ENCODE measurements at regions not wholly inside any gene's neighbourhood (a gene's known extent, or its start where the extent isn't known, plus 50 kb on each side); places are given as distances from the start of the nearest gene placed in this dataset.

- no peak overlapping the region for H3K27ac Mint-ChIP-seq (ENCODE audit: unreplicated experiment)
- no peak for TF ChIP-seq CTCF (IDR thresholded peaks at IDR 0.05; ENCODE audit: unreplicated experiment)
- H3K4me3 Mint-ChIP-seq (ENCODE audit: low read depth, unreplicated experiment): no peak overlapping the region
- CTCF ChIA-PET: no interaction called here
- no peaks in the 10 kb centered on the region for H3K4me1 Mint-ChIP-seq (ENCODE audit: low read depth, unreplicated experiment)
- H3K9me3 Mint-ChIP-seq (ENCODE audit: low read depth, unreplicated experiment): no peaks in the 10 kb centered on the region
- peaks cover 33% of the 10 kb centered on the region for H3K27me3 Mint-ChIP-seq (ENCODE audit: unreplicated experiment)
- no TSS peak for BruUV-seq (replicated peaks)
- no peaks in the 10 kb centered on the region for H3K36me3 Mint-ChIP-seq (ENCODE audit: insufficient read depth, unreplicated experiment)
- DNase-seq: no peak
- intact Hi-C loops (cut with micrococcal nuclease; ENCODE audit: unreplicated experiment): no loop called here
Observed at GRCh38 chr9:88821746-88822106, 169.5 kb upstream of the S1PR3 start.

DNA sequence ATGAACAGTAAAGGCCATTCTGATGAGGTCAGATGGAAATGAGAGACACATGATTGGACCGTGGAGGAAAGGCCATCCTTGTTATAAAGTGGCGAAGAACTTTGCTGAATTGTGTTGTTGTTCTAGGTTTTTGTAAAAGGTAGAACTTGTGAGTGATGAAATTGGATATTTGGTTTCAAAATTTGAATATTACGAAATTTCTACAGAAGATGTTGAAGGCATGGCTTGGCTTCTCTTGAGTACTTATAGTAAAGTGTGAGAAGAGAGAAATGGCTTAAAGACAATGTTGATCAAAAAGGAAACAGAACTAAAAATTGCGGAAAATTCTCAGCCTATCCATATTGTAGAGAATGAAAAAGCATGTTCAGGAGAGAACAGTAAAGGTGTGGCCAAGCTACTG, 166.6 kb upstream of the S1PR3 start:
- peaks cover 50% of the 10 kb centered on the region for H3K27me3 Mint-ChIP-seq (ENCODE audit: unreplicated experiment)
- CTCF ChIA-PET: no interaction called here
- DNase-seq: no peak
- no peaks in the 10 kb centered on the region for H3K4me1 Mint-ChIP-seq (ENCODE audit: low read depth, unreplicated experiment)
- no peak for TF ChIP-seq CTCF (IDR thresholded peaks at IDR 0.05; ENCODE audit: unreplicated experiment)
- no peaks in the 10 kb centered on the region for H3K9me3 Mint-ChIP-seq (ENCODE audit: low read depth, unreplicated experiment)
- H3K27ac Mint-ChIP-seq (ENCODE audit: unreplicated experiment): no peak overlapping the region
- H3K36me3 Mint-ChIP-seq (ENCODE audit: insufficient read depth, unreplicated experiment): no peaks in the 10 kb centered on the region
- H3K4me3 Mint-ChIP-seq (ENCODE audit: low read depth, unreplicated experiment): no peak overlapping the region
- intact Hi-C loops (cut with micrococcal nuclease; ENCODE audit: unreplicated experiment): no loop called here
- BruUV-seq (replicated peaks): no TSS peak

- Mint-ChIP-seq H3K9me3 (ENCODE audit: low read depth, unreplicated experiment) (no peaks in the 10 kb centered on the region), H3K27me3 (ENCODE audit: unreplicated experiment) (peaks cover 50% of the 10 kb centered on the region), H3K27ac (ENCODE audit: unreplicated experiment) (no peak overlapping the region), H3K4me3 (ENCODE audit: low read depth, unreplicated experiment) (no peak overlapping the region), H3K4me1 (ENCODE audit: low read depth, unreplicated experiment) (no peaks in the 10 kb centered on the region), H3K36me3 (ENCODE audit: insufficient read depth, unreplicated experiment) (no peaks in the 10 kb centered on the region)
- intact Hi-C loops (cut with micrococcal nuclease; ENCODE audit: unreplicated experiment): no loop called here
- CTCF ChIA-PET: no interaction called here
- TF ChIP-seq CTCF (IDR thresholded peaks at IDR 0.05; ENCODE audit: unreplicated experiment): no peak
- no TSS peak for BruUV-seq (replicated peaks)
- no peak for DNase-seq
Observed at GRCh38 chr9:88826181-88826580, 165.1 kb upstream of the S1PR3 start.

DNA sequence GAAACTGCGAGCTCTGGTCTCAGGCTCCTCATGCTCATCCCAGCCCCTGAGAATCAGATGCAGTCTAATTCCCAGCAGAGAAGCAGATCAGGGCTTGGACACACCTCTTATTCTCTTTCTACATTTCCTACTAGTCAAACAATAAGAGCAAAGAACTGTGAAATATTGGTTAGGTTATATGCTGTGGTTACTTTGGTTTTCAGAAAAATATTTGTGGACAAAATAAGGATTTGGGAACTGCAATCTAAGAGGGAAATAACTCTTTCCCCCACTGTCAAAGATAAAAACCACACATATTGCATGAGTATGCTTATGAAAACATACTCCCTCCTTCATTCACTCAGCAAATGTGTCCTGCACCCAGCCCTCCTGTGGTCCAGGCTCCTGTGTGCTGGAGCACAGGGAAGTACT, 164.5 kb upstream of the S1PR3 start:
- no TSS peak for BruUV-seq (replicated peaks)
- Mint-ChIP-seq H3K36me3 (ENCODE audit: insufficient read depth, unreplicated experiment) (no peaks in the 10 kb centered on the region), H3K4me3 (ENCODE audit: low read depth, unreplicated experiment) (no peak overlapping the region), H3K27ac (ENCODE audit: unreplicated experiment) (no peak overlapping the region), H3K4me1 (ENCODE audit: low read depth, unreplicated experiment) (no peaks in the 10 kb centered on the region), H3K9me3 (ENCODE audit: low read depth, unreplicated experiment) (no peaks in the 10 kb centered on the region), H3K27me3 (ENCODE audit: unreplicated experiment) (peaks cover 50% of the 10 kb centered on the region)
- no peak for DNase-seq
- TF ChIP-seq CTCF (IDR thresholded peaks at IDR 0.05; ENCODE audit: unreplicated experiment): no peak
- intact Hi-C loops (cut with micrococcal nuclease; ENCODE audit: unreplicated experiment): no loop called here
- CTCF ChIA-PET: no interaction called here

DNA sequence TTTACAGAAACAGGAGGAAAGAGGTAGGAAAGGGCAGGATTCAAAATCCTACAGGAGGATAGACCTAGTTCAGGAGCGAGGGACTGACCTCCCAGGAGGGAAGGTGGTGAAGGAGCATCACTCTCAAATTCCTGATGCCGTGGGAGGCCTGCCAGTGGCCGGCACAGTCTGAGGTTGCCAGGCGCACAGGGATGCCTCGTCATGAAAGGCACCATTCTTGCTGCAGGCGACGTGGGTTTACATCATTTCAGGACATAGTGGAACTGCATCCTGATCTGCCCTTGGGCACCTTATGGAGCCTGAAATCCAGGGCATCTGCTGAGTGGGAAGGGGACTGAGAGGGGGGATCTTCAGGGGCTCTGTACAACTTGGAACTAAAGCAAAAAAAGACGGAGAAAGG, 163.2 kb upstream of the S1PR3 start:
- no peak overlapping the region for H3K27ac Mint-ChIP-seq (ENCODE audit: unreplicated experiment)
- no peaks in the 10 kb centered on the region for H3K9me3 Mint-ChIP-seq (ENCODE audit: low read depth, unreplicated experiment)
- TF ChIP-seq CTCF (IDR thresholded peaks at IDR 0.05; ENCODE audit: unreplicated experiment): no peak
- H3K27me3 Mint-ChIP-seq (ENCODE audit: unreplicated experiment): peaks cover 50% of the 10 kb centered on the region
- no peaks in the 10 kb centered on the region for H3K36me3 Mint-ChIP-seq (ENCODE audit: insufficient read depth, unreplicated experiment)
- CTCF ChIA-PET: no interaction called here
- intact Hi-C loops (cut with micrococcal nuclease; ENCODE audit: unreplicated experiment): no loop called here
- no TSS peak for BruUV-seq (replicated peaks)
- no peaks in the 10 kb centered on the region for H3K4me1 Mint-ChIP-seq (ENCODE audit: low read depth, unreplicated experiment)
- no peak for DNase-seq
- no peak overlapping the region for H3K4me3 Mint-ChIP-seq (ENCODE audit: low read depth, unreplicated experiment)

All from Calu3 (cell line).